Muscle of arm (tissue), 1 donor: ENCODE measurements at regions not wholly inside any gene's neighbourhood (a gene's known extent, or its start where the extent isn't known, plus 50 kb on each side); places are given as distances from the start of the nearest gene placed in this dataset.
"Not testable (repeated sequence)": the region's sequence is repeated elsewhere in the genome, so short reads cannot be mapped to it uniquely, and the experiment has no call there.

Experiments used
- DNase-seq: peaks from one replicate; pipeline ENCODE4 v3.0.0-alpha.2; 2013

GRCh38 chr4:84379917-84380641 is 119.0 kb downstream of the NKX6-1 start:
- DNase-seq = no peak

DNA sequence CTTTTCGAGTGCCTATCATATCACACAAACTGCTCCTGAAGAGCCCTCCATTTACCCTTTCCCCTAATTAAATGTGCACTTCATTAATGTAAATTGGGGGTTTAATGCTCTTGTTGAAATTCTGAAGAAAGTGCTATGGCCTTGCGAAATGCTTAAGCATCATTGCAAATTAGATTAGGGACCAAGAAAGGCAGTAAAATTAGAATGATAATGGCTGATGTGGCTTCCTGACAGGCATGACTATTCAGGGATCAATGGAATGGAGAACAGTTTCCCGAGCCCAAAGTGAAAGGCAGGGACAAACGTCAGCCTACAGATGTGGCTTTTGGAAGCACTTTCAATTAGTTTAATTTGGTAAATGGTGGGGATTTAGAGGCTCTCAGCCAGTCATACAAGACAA is 120.1 kb downstream of the NKX6-1 start:
- DNase-seq = no peak

GRCh38 chr4:84378356-84378755 is 120.7 kb downstream of the NKX6-1 start:
- no peak for DNase-seq

DNA sequence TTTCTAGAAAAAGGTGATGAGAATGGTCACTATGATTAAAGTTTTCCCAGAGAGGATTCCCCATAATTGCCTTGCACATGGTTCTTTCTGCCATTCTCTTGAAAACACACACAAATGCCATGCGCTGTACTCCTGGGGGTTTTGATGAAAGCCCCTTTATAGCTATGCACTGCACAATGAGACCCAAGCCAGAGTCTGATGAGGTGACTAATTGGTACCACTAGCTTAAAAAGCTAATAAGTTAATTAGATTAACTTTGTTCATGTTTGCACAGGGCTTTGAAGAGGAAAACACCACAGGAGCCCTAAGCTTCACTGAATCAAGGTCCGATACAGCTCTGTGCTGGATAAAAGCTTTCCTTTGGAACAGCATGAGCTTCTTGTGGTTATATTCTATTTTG is 132.2 kb downstream of the NKX6-1 start:
- no peak for DNase-seq

DNA sequence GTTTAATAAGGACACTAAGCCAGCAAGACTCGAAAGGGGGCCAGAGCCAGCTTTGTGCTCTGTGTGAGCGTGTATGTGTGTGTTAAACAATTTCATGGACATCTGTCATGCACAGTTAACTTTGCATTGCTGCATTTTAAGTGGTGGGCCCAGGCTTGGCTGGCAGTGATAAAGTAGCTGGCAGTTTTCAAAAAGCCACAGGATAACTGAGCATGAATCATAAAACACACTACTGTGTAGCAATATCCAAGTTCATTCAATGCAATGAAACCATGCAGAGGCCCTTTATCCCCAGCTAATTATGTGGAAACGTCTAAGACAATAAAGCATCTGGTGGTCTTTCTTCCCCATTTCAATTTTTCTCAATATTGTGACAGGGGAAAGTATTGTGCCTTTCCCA is 132.9 kb downstream of the NKX6-1 start:
- no peak for DNase-seq

DNA sequence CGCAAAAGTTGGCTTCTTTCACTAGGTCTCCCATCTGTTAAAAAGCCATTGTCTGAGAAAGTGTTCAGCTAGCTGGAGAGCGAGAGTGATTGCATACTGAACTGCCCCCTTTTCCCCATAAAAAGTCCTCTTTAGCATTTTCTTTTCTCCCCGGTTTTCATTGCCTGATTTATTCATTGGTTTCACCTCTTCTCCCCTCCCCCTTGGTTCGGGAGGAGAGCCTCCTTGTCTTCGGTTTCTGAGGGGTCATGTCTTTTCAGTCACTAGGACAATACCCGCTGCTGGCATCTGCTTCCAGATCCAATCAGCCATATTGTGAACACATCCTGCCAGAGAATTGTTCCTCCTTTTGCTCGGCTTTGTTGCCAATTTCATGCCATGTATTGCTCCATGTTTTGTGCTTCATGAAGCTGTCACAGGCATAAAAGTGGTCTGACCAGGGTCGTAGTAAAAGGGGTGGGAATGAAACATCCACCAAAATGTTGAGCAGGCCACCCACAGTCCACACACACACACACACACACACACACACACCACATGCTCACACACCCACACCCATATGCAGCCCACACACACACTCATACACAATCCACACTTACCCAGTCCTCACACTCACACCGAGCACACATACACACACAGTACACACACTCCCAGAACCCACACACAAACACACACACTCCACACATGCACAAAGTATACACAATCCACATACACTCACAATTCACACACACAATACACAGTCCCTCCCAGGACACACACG is 136.0 kb downstream of the NKX6-1 start:
- no peak for DNase-seq

DNA sequence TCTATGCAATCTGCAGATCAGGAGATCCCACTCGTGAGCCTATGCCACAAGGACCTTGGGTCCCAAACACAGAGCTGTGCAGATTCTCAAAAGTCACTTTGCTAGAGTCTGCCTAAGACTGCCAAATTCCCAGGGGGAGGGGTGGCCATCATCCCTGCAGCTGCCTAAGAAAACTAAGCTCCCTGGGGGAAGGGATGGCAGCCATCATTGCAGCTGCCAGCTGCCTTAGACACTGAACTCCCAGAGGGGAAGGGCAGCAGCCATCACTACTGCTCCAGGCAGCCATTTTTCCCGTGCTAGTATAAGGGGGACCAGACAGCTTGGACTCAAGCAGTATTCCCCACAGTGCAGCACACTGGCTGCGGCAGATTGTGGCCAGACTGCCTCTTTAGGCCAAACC is 156.9 kb downstream of the NKX6-1 start:
- DNase-seq = no peak

GRCh38 chr4:84341559-84341958 is 157.5 kb downstream of the NKX6-1 start:
- no peak for DNase-seq

- DNase-seq = no peak
Measured at GRCh38 chr4:84338367-84338766, 160.7 kb downstream of the NKX6-1 start.

DNA sequence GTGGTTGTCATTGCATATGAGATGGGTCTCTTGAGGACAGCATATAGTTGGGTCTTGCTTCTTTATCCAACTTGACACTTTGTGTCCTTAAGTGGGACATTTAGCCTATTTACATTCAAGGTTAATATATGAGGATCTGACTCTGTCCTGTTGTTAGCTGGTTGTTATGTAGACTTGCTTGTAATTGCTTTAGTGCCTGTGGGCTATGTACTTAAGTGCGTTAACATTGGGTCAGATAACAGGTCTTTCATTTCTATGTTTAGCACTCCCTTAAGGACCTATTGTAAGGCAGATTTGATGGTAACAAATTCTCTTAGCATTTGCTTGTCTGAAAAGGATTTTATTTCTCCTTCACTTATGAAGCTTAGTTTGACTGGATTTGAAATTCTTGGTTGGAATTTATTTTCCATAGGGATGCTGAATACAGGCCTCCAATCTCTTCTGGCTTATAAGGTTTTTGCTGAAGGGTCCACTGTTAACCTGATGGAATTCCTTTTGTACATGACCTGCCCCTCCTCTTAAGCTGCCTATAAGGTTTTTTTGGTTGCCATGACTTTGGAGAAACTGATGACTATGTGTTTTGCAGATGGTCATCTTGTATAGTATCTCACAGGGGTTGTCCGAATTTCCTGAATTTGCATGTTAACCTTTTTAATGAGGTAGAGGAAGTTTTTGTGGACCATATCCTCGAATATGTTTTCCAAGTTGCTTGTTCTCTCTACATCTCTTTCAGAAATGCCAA is 162.0 kb downstream of the NKX6-1 start:
- DNase-seq = no peak

DNA sequence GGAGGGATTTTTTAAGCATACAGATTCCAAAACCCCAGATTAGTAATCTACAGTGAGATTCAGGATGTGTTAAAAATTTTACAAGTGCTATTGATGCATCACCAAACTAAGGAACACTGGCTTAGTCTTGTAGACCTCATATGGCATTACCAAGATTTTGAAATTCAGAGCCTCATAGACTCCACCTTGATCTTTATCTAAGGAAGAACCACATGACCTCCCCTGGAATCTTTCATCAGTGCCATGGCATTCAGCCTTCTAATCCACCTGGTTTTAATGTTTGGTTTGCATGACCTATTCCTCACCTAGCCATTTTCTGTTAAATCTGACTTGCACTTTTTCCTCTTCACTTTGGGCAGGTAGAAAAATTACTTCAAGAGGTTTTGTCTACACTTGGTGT is 171.6 kb downstream of the NKX6-1 start:
- no peak for DNase-seq

DNA sequence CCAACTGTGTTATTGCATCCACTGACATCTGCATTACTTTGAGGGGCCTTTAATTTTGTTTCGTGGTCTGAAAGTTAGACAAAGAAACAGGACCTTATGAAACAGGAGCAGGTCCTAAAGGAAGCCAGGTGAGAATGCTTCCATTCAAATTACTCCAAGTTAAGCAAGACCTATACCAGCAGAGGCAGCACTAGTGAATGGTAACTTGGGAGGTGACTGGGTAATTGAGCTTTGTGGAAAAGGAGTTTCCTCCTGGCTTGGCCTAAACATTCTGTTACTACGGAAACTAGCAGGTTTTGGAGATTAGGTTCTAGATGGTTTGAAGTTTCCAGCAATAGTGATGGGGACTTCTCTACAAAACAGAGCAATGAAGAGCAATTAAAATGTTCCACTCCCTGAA is 173.5 kb downstream of the NKX6-1 start:
- no peak for DNase-seq

DNA sequence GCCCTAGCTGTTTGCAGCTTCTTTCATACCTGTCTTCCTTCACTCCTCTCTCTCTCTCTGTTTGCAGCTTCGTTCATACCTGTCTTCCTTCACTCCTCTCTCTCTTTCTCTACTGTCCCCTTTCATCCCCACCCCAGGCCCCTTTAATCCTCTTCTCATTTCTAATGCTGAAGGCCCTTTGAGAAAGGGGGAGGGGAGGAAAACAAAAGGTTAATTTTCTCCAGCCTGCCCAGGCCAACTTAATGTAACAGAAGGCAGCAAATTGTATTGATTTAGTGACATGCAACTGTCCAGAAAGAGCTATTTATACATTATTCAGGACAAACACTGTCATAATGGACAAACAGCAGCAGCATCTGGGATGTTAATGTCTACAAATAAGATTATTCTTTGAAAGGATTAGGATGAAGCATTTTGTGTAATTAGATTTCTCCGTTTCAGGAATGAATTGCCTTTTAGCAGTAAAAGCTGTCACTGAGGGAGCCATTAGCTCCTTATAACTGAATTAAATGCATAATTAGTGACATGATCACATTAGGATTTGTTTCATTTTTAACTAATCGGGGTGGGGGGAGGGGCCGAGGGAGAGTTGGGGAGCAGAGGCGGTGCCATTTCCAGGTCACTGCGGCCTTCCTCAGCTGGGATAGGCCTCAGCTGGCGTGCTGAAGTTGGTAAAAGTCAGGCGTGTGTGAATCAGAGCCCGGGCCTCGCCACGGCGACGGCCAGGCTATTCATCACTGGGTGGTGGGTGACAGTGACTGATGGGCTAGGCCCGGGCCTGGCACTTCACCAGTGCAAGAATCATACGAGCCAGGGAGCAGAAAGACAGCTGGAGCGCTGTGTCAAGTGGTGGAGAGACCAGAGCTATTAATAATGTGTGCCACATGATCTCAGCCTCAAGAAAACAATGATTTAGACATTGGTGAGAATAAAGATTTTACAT is 174.5 kb downstream of the NKX6-1 start:
- DNase-seq = no peak

- DNase-seq = peak; percentile 66
Measured at GRCh38 chr4:84319124-84319523, 180.0 kb downstream of the NKX6-1 start.

DNA sequence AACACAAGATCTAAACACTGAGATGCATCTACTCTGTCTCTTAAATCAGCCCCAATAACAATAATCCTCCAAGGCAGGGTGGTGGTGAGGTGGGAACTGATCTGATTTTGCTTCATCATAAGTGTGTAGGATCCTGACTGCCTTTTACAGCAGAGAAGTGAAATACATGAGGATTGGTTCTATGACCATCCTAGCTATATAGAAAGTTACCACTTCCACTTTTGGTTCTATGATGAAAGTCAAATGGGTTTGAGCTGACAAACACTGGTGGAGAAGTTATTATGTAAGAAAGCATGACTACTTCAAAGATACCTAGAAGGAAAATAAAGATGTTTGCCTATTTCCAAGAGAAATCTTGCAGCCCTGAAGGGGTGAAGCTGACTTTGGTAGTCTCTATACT is 181.6 kb downstream of the NKX6-1 start:
- DNase-seq = no peak

DNA sequence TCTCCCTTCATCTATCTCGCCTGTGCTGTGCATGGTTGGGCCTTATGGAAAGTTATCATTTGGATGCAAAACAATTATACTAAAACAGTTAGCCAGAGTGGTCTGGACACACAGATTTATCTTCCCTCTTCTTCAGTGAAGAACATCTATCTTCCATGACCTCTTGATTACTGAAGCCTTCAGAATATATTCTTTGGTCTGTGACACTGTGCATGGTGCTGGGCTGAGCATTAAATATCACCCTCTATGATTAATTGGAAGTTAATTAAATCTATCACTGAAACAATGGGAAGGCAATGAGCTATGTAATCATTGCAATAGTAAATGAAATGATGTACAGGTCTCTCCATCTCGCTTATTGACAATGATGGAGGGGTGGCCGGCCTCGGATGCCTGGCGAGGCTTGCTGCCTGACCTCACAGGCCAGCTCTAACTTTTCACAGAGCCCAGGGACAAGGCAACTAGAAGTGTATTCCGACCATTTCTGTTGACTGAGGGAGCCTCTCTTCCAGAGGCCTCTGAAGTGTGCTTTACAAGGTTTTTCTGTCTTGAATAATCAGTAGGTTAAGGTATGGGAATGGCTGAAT is 186.6 kb downstream of the NKX6-1 start:
- DNase-seq = no peak

GRCh38 chr4:84309191-84309590 is 189.9 kb downstream of the NKX6-1 start:
- no peak for DNase-seq

DNA sequence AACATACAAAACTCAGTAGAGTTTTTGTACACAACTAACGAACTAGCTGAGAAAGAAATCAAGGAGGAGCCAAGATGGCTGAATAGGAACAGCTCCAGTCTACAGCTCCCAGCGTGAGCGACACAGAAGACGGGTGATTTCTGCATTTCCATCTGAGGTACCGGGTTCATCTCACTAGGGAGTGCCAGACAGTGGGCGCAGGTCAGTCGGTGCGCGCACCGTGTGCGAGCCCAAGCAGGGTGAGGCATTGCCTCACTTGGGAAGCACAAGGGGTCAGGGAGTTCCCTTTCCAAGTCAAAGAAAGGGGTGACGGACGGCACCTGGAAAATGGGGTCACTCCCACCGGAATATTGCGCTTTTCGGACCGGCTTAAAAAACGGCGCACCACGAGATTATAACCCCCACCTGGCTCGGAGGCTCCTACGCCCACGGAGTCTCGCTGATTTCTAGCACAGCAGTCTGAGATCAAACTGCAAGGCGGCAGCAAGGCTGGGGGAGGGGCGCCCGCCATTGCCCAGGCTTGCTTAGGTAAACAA is 200.3 kb downstream of the NKX6-1 start:
- DNase-seq = not testable (repeated sequence)

DNA sequence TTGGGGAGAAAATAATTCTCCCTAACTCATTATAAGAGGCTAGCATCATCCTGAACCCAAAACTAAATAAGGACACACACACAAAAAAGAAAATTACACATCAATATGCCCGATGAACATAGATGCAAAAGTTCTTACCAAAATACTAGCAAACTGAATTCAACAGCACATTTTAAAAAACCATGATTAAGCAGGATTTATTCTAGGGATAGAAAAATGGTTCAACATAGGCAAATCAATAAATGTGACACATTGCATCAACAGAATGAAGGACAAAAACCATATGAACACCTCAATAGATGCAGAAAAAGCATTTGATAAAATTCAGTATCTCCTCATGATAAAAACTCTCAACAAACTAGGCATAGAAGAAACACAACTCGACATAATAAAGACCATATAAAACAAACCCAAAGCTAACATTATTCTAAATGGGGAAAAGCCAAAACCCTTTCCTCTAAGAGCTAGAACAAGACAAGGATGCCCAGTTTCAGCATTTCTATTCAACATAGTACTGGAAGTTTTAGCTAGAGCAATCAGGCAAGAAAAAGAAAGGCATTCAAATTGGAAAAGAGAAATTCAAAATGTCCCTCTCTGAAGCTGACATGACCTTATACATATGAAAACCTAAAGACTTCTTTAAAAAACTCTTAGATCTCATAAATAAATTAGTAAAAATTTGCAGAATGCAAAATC is 200.9 kb downstream of the NKX6-1 start:
- DNase-seq = no peak

- no peak for DNase-seq
Measured at GRCh38 chr4:84291969-84292368, 207.1 kb downstream of the NKX6-1 start.
